ENCODE measurements at regions not wholly inside any gene's neighbourhood (a gene's known extent, or its start where the extent isn't known, plus 50 kb on each side); places are given as distances from the start of the nearest gene placed in this dataset.
"Not testable (repeated sequence)": the region's sequence is repeated elsewhere in the genome, so short reads cannot be mapped to it uniquely, and the experiment has no call there.

- DNase-seq (ENCODE audit: low read depth): no peak
Observed at GRCh38 chr1:79517470-79518224, 511.1 kb upstream of the ADGRL4 start.

GRCh38 chr1:79507770-79508169 is 501.2 kb upstream of the ADGRL4 start:
- no peak for DNase-seq (ENCODE audit: low read depth)

DNA sequence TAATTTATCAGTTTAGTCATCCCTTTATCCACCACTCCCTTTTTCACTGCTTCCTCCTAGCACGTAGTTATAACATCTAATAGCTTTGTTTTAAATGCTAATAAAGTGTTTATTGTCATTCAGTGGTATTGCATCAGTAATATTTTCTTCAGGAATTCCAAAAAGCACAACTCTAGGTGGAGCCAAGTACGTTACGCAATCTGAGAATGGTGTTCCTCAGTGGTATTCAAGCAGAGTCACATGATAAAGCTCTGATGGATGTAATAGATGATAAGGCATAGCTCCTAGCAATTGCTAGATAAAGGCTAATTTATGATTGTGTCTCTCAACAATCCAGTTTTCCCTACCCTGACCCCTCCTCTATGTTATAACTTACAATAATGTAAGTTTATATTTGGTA is 494.6 kb upstream of the ADGRL4 start:
- no peak for DNase-seq (ENCODE audit: low read depth)

DNA sequence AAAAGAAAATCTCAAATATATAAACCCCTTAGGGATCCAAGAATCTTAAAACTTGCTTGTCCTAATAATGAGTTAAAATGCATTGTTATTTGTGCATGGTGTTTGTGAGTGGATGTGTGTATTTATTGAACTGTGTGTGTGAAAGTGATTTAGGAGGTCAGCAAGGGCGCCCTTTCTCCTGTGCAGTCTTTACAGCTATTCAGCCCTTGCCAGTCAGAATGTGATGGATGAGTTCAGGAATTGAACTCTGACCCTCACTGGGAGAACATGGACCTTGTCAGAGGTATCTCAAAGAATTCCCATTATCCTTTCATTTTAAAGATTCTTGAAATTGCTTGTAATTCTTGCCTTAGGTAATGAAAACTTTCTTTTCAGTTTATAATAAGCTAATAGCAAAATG is 493.0 kb upstream of the ADGRL4 start:
- DNase-seq (ENCODE audit: low read depth): no peak

- DNase-seq (ENCODE audit: low read depth): no peak
Observed at GRCh38 chr1:79497193-79497773, 490.8 kb upstream of the ADGRL4 start.

DNA sequence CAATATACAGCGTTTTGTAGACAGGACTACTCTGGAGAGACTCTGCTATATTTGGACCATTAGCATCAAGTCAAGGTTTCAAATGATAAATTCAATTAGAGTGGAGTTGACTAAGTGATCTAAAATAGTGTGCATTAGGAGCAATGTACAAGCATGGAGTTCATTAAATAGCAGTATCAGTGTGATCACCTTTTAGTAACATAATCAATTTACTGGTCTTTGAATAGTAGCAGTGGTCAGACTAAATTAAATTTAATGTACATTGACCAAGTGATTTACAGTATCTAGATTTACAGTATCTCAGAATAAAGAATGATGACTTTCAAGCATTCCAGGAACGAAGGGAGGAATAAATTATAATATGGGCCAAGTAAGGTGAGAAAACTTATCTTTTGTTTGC is 489.6 kb upstream of the ADGRL4 start:
- DNase-seq (ENCODE audit: low read depth): no peak

DNA sequence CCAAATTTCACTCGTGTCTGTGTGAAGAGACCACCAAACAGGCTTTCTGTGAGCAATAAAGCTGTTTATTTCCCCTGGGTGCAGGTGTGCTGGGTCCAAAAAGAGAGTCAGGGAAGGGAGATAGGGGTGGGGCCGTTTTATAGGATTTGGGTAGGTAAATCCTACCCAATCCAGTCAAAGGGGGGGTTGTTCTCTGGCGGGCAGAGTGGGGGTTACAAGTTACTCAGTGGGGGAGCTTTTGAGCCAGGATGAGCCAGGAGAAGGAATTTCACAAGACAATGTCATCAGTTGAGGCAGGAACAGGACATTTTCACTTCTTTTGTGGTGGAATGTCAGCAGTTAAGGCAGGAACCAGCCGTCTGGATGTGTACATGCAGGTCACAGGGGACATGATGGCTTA is 487.2 kb upstream of the ADGRL4 start:
- DNase-seq (ENCODE audit: low read depth): not testable (repeated sequence)

- DNase-seq (ENCODE audit: low read depth): not testable (repeated sequence)
Observed at GRCh38 chr1:79488572-79489121, 482.1 kb upstream of the ADGRL4 start.

- no peak for DNase-seq (ENCODE audit: low read depth)
Observed at GRCh38 chr1:79478728-79479373, 472.3 kb upstream of the ADGRL4 start.

DNA sequence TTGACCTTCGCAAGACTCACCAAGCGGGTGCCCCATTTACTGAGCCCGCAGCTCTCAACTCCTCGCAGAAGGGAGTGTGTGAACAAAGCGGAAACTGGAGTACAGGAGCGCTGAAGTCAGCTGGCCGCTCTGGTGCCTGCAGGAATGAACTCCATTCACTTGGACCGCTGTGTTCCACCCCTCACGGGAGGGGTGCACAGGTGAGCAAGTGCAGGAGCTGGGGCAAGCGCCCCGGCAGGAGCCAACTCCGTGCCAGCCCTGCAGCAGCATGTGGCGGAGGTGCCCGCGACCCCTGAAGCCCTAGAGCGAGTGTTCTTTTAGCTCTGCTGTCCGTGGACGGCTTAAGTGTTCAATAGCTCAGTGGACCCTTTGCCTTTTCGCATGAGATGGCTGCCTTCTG is 471.6 kb upstream of the ADGRL4 start:
- DNase-seq (ENCODE audit: low read depth): no peak

DNA sequence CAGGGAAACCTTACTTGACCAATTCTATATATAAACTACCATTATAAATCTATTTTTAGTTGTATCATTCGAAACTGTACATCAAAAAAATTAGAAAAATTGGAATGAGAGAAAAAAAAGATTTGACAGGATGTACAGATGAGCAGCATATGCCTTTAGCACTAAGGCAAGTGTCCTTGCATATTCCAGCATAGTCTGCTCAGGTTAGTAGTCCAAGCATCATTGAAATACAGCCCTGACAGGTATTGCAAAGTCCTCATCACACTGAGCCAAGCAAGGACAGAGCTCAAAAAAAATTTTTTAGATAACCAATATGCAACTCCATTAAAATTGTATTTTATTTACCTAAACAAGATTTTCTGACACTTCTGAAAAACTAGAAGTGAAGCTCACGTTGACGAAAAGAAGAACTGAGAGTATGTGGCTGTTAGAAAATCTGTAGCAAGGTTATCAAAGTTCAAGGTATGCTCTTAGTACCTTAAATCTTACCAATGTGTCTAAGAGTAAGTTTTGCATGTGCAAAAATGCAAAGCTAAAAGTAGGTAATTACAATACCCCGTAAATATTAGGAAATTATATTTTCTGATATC is 465.6 kb upstream of the ADGRL4 start:
- DNase-seq (ENCODE audit: low read depth): no peak

GRCh38 chr1:79469139-79469538 is 462.6 kb upstream of the ADGRL4 start:
- no peak for DNase-seq (ENCODE audit: low read depth)

DNA sequence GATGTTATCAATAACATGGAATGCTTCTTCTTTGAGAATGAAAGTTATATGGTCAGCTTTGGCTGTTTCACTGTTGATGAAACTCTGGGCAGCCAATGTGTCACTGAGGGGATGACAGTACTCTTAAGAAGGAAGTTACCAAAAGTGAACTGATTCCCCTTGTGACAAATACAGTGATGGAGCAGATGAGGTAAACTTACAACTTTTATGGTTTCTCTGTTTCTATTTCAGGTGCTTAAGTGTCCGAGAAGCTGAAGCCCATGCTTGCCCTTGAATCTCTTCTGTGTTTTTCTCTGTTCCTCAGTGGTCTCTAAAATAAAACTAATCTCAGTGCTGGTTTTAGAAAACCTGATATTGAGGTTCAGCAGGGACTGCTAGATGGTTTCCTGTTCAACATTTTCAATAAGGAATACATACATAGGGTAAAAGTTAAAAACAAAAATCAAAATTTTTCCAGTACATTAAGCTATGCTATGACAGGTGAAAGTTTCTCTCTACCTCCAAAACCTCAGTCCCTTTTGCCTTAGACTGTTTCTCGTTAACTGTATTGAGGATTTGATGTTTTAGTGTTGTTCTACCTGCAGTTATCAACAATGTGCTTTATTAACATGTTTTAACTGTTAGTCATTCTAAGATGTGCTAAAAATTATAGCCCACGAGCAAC is 454.4 kb upstream of the ADGRL4 start:
- no peak for DNase-seq (ENCODE audit: low read depth)

DNA sequence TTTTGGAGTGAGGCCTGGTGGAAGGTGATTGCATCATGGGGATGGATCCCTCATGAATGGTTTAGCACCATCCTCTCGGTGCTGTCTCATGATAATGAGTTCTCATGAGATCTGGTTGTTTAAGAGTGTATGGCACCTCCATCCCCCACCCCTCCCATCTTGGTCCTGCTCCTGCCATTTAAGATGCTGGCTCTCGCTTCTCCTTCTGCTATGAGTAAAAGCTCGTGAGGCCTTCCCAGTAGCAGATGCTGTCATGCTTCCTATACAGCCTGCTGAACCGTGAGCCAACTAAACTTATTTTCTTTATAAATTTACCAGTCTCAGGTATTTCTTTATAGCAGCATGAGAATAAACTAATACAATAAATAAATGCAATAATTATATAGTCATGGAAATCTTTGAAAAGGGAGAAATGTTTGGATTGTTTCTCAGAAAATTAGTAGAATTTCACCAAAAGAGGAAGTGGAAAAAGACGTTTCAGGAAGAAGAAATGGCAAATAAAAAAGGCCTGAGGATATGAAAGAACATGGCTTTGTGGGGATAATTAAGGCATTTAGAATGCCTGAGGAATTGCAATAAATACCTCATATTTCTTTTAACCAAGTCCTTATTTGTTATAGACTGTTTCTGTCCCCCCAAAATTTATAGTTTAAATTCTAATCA is 451.2 kb upstream of the ADGRL4 start:
- no peak for DNase-seq (ENCODE audit: low read depth)

GRCh38 chr1:79448426-79448825 is 441.9 kb upstream of the ADGRL4 start:
- no peak for DNase-seq (ENCODE audit: low read depth)

DNA sequence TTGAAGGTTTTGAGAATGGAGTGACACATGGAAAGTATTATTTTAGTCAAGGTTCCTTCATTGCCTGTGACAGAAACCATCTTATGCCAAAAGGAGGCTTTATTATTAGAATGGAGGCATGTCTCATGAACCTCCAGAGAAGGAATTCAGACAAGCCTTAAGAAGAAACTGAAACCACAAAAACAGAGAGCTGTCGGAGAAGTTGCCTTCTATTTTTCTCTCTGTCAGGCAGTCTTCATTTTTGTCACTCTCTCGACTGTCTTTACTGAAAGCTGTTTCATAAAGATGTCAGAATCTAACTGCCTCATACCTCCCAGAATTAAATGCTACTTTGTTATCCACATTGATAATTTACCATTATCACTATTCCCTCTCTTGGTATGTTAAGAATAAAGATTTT is 434.7 kb upstream of the ADGRL4 start:
- no peak for DNase-seq (ENCODE audit: low read depth)

GRCh38 chr1:79437540-79437939 is 431.0 kb upstream of the ADGRL4 start:
- no peak for DNase-seq (ENCODE audit: low read depth)

- DNase-seq (ENCODE audit: low read depth): no peak
Observed at GRCh38 chr1:79431340-79431739, 424.8 kb upstream of the ADGRL4 start.

GRCh38 chr1:79430437-79430836 is 423.9 kb upstream of the ADGRL4 start:
- no peak for DNase-seq (ENCODE audit: low read depth)

DNA sequence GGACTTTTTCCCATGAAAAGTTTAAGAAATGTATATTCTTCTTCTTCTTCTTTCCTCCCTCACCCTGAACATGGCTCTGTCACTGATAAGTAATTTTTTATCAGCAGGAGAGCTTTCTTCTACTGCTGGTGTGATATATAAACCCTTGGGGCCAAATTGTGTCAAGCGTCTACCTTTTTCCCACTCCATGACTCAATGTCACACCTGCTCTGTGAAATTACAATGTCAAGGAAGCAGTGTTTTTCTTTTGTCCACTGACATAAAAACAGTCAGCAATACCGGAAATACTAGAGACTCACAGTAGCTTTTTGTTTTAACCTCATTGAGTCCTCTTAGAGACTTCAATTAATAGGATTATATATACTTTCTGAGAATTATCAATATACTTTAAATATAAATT is 416.2 kb upstream of the ADGRL4 start:
- DNase-seq (ENCODE audit: low read depth): no peak

DNA sequence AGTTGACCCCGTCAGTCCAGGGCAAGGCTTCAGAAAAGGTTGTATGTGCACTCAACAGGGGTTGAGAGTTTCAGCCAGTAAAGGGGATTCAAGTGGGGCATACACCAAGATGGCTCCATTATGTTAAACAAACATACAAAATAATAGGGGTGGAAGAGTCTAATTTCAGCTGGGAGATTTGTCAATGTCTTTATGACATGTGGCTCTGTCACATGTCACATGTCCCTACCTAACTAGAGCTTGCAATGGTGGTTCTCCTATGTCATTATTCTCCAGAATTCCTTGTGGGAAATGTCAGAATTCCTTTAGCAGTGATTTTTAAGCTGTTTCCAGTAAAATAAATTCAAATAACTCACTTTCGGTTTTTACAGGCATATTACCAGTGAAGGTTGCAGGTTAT is 392.0 kb upstream of the ADGRL4 start:
- no peak for DNase-seq (ENCODE audit: low read depth)

GRCh38 chr1:79396901-79397300 is 390.4 kb upstream of the ADGRL4 start:
- DNase-seq (ENCODE audit: low read depth): no peak

All from activated T-cell treated with anti-CD3 and anti-CD28 coated beads for 48 hours (primary cell).